ENCODE measurements at regions not wholly inside any gene's neighbourhood (a gene's known extent, or its start where the extent isn't known, plus 50 kb on each side); places are given as distances from the start of the nearest gene placed in this dataset.
"Not testable (repeated sequence)": the region's sequence is repeated elsewhere in the genome, so short reads cannot be mapped to it uniquely, and the experiment has no call there.

- POLR2A ChIA-PET, result no interaction called here
- Histone ChIP-seq H3K9me3 (ENCODE audit: control insufficient read depth, insufficient read depth, low read depth, low read length) (no peaks in the 10 kb centered on the region), H3K4me3 (ENCODE audit: low read depth in 2 of 2, low read length in 2 of 2) (no peak overlapping the region), H3K36me3 (ENCODE audit: control insufficient read depth, insufficient read depth, low read length) (no peaks in the 10 kb centered on the region), H3K4me1 (ENCODE audit: control insufficient read depth, insufficient read depth, low read length) (no peaks in the 10 kb centered on the region), H3K27me3 (ENCODE audit: control insufficient read depth, insufficient read depth, low read length) (no peaks in the 10 kb centered on the region), H3K27ac (ENCODE audit: low read length) (no peak overlapping the region)
- TF ChIP-seq CTCF (IDR thresholded peaks at IDR 0.05) (no peak), TCF7L2 (IDR thresholded peaks at IDR 0.05; ENCODE audit: low read depth, low read length) (no peak), SIN3A (IDR thresholded peaks at IDR 0.05; ENCODE audit: borderline replicate concordance, insufficient read depth, low read depth, low read length) (no peak), POLR2AphosphoS5 (IDR thresholded peaks at IDR 0.05; ENCODE audit: low read depth, low read length) (no peak)
- TF ChIP-seq, protein P1, sequence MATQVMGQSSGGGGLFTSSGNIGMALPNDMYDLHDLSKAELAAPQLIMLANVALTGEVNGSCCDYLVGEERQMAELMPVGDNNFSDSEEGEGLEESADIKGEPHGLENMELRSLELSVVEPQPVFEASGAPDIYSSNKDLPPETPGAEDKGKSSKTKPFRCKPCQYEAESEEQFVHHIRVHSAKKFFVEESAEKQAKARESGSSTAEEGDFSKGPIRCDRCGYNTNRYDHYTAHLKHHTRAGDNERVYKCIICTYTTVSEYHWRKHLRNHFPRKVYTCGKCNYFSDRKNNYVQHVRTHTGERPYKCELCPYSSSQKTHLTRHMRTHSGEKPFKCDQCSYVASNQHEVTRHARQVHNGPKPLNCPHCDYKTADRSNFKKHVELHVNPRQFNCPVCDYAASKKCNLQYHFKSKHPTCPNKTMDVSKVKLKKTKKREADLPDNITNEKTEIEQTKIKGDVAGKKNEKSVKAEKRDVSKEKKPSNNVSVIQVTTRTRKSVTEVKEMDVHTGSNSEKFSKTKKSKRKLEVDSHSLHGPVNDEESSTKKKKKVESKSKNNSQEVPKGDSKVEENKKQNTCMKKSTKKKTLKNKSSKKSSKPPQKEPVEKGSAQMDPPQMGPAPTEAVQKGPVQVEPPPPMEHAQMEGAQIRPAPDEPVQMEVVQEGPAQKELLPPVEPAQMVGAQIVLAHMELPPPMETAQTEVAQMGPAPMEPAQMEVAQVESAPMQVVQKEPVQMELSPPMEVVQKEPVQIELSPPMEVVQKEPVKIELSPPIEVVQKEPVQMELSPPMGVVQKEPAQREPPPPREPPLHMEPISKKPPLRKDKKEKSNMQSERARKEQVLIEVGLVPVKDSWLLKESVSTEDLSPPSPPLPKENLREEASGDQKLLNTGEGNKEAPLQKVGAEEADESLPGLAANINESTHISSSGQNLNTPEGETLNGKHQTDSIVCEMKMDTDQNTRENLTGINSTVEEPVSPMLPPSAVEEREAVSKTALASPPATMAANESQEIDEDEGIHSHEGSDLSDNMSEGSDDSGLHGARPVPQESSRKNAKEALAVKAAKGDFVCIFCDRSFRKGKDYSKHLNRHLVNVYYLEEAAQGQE (IDR thresholded peaks at IDR 0.05; ENCODE audit: insufficient read depth in 1 of 2, low read depth in 2 of 2, low read length in 1 of 2), result no peak
- in situ Hi-C loops (cut with HindIII; ENCODE audit: low pct_unique_long_range_greater_than_20kb, low sequenced_read_pairs), result no loop called here
- no TSS peak for BruUV-seq (replicated peaks)
- intact Hi-C loops (cut with micrococcal nuclease; ENCODE audit: unreplicated experiment), result no loop called here
- no peak for DNase-seq (ENCODE audit: low read depth, low spot score)
- no peak for ATAC-seq
- CTCF ChIA-PET, result no interaction called here
These were observed 311.5 kb downstream of the RAD51AP2 start for GRCh38 chr2:17206771-17207170.

DNA sequence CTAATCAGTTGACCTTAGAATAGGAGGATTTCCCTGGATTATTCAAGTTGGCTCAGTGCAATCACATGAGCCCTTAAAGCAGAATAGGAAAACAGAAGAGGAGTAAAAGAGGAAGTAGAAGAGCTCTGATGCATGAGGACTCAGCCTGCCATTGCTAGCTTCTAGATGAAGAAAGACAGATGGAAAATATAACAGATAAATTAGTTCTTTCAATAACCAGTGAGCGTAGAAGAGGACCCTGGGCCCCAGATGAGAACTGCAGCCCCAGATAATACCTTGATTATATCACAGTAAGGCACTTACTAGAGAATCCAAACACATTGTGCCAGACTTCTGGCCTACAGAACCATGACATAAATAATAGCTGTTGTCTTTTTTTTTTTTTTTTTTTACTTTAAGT lies 314.0 kb downstream of the RAD51AP2 start:
- H3K9me3 ChIP-seq (ENCODE audit: control insufficient read depth, insufficient read depth, low read depth, low read length); H3K4me3 ChIP-seq (ENCODE audit: low read depth in 2 of 2, low read length in 2 of 2); POLR2A ChIA-PET; H3K27ac ChIP-seq (ENCODE audit: low read length); H3K27me3 ChIP-seq (ENCODE audit: control insufficient read depth, insufficient read depth, low read length); intact Hi-C loops (cut with micrococcal nuclease; ENCODE audit: unreplicated experiment); CTCF ChIA-PET; H3K36me3 ChIP-seq (ENCODE audit: control insufficient read depth, insufficient read depth, low read length); in situ Hi-C loops (cut with HindIII; ENCODE audit: low pct_unique_long_range_greater_than_20kb, low sequenced_read_pairs); ATAC-seq; H3K4me1 ChIP-seq (ENCODE audit: control insufficient read depth, insufficient read depth, low read length); DNase-seq (ENCODE audit: low read depth, low spot score); BruUV-seq (replicated peaks): not testable (repeated sequence)

- POLR2A ChIA-PET; intact Hi-C loops (cut with micrococcal nuclease; ENCODE audit: unreplicated experiment); ATAC-seq: not testable (repeated sequence)
These were observed 315.6 kb downstream of the RAD51AP2 start for GRCh38 chr2:17202628-17203027.

More at GRCh38 chr2:17202628-17203027, 315.6 kb downstream of the RAD51AP2 start:
- H3K4me3 ChIP-seq (ENCODE audit: low read depth in 2 of 2, low read length in 2 of 2); CTCF ChIA-PET; H3K27ac ChIP-seq (ENCODE audit: low read length); H3K9me3 ChIP-seq (ENCODE audit: control insufficient read depth, insufficient read depth, low read depth, low read length); H3K27me3 ChIP-seq (ENCODE audit: control insufficient read depth, insufficient read depth, low read length); BruUV-seq (replicated peaks); DNase-seq (ENCODE audit: low read depth, low spot score); H3K36me3 ChIP-seq (ENCODE audit: control insufficient read depth, insufficient read depth, low read length); in situ Hi-C loops (cut with HindIII; ENCODE audit: low pct_unique_long_range_greater_than_20kb, low sequenced_read_pairs); H3K4me1 ChIP-seq (ENCODE audit: control insufficient read depth, insufficient read depth, low read length): not testable (repeated sequence)

Measured in Panc1 (cell line).